ENCODE measurements at regions not wholly inside any gene's neighbourhood (a gene's known extent, or its start where the extent isn't known, plus 50 kb on each side); places are given as distances from the start of the nearest gene placed in this dataset.

DNA sequence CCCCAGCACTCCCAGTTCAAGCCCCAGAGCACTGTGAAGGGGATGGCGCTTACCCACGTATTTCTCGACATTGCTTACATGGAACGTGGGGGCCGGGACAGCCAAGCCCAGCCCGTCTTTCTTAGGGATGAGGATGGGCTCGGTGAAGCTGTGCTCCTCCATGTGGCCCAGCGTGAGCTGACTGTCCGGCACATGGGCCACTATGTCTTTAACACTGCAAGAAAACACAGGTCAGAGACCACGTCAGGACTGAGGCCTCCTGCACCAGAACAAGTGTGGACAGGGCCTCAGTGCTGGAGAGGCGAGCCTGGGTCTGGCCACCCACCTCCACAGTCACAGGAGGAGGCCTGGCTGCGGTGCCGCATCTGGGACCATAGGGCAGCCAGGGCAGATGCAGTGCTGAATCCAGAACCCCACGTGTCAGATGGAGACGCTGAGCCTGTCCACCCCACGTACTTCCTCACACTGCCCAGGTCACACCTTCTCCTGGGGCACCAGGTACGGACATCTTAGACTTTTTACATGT, 125.2 kb downstream of the TUBA3C start:
- no peak for TF ChIP-seq EZH2phosphoT487 (IDR thresholded peaks at IDR 0.05; ENCODE audit: low read depth)
- TF ChIP-seq, protein P1, sequence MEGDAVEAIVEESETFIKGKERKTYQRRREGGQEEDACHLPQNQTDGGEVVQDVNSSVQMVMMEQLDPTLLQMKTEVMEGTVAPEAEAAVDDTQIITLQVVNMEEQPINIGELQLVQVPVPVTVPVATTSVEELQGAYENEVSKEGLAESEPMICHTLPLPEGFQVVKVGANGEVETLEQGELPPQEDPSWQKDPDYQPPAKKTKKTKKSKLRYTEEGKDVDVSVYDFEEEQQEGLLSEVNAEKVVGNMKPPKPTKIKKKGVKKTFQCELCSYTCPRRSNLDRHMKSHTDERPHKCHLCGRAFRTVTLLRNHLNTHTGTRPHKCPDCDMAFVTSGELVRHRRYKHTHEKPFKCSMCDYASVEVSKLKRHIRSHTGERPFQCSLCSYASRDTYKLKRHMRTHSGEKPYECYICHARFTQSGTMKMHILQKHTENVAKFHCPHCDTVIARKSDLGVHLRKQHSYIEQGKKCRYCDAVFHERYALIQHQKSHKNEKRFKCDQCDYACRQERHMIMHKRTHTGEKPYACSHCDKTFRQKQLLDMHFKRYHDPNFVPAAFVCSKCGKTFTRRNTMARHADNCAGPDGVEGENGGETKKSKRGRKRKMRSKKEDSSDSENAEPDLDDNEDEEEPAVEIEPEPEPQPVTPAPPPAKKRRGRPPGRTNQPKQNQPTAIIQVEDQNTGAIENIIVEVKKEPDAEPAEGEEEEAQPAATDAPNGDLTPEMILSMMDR (IDR thresholded peaks at IDR 0.05; ENCODE audit: low read depth, low read length) = no peak
